DND-41 (cell line): ENCODE measurements at regions not wholly inside any gene's neighbourhood (a gene's known extent, or its start where the extent isn't known, plus 50 kb on each side); places are given as distances from the start of the nearest gene placed in this dataset.

Source experiments
- ATAC-seq: fragments of 200-7000 bp; cut with Tn5 transposase; 3 replicates; pipeline ENCODE4 v1.9.1; 2021; ENCODE audit warnings: low read depth; ENCODE audit not compliant: insufficient read depth
- DNase-seq: peaks from one replicate; pipeline ENCODE4 v3.0.0-alpha.2; 2020
- H2AFZ ChIP-seq: 2 replicates; pipeline ENCODE4 v1.6.0; 2012; ENCODE audit warnings: low read depth, low read length
- H3K27ac ChIP-seq: 2 replicates; pipeline ENCODE4 v1.5.1; 2012; ENCODE audit warnings: low read length, inconsistent platforms
- H3K27me3 ChIP-seq: fragments of 200-600 bp; sonication (generic); 2 replicates; pipeline ENCODE4 v1.6.0; 2012; ENCODE audit warnings: low read length, mild to moderate bottlenecking, inconsistent platforms; ENCODE audit not compliant: insufficient read depth, poor library complexity
- H3K36me3 ChIP-seq: 2 replicates; pipeline ENCODE4 v1.5.1; 2012; ENCODE audit warnings: low read length, inconsistent platforms; ENCODE audit not compliant: insufficient read depth
- H3K4me1 ChIP-seq: 2 replicates; pipeline ENCODE4 v1.5.1; 2012; ENCODE audit warnings: mild to moderate bottlenecking, low read length; ENCODE audit not compliant: insufficient read depth
- H3K4me2 ChIP-seq: 2 replicates; pipeline ENCODE4 v1.6.0; 2012; ENCODE audit warnings: mild to moderate bottlenecking, moderate library complexity, low read length, inconsistent platforms; ENCODE audit not compliant: insufficient read depth
- H3K4me3 ChIP-seq, 2 experiments: fragments of 200-600 bp in 1 of 2; shearing (Covaris generic) in 1 of 2; 2 replicates each; pipeline ENCODE4 v1.5.1; 2012 to 2016; ENCODE audit warnings: inconsistent platforms in 2 of 2, low read length in 2 of 2, mild to moderate bottlenecking in 2 of 2, low read depth in 1 of 2, moderate library complexity in 1 of 2
- H3K79me2 ChIP-seq: 2 replicates; pipeline ENCODE4 v1.6.0; 2012; ENCODE audit warnings: low read length, inconsistent platforms; ENCODE audit not compliant: insufficient read depth
- H3K9ac ChIP-seq: 2 replicates; pipeline ENCODE4 v1.6.0; 2012; ENCODE audit warnings: low read depth, mild to moderate bottlenecking, inconsistent platforms, low read length, moderate library complexity
- H3K9me3 ChIP-seq: 2 replicates; pipeline ENCODE4 v1.5.1; 2012; ENCODE audit warnings: low read length, moderate library complexity, mild to moderate bottlenecking, inconsistent platforms; ENCODE audit not compliant: insufficient read depth, severe bottlenecking
- H4K20me1 ChIP-seq: 2 replicates; pipeline ENCODE4 v1.6.0; 2012; ENCODE audit warnings: low read length; ENCODE audit not compliant: insufficient read depth
- CTCF ChIP-seq: IDR thresholded peaks from 2 replicates; pipeline ENCODE4 v1.5.1; 2012; ENCODE audit warnings: borderline replicate concordance, low read length, moderate library complexity, mild to moderate bottlenecking; ENCODE audit not compliant: poor library complexity, severe bottlenecking; ENCODE audit errors: extremely low read depth
- EZH2 ChIP-seq: IDR thresholded peaks from 3 replicates; pipeline ENCODE4 v1.6.1; 2012; ENCODE audit warnings: borderline replicate concordance, low read depth, mild to moderate bottlenecking, moderate library complexity, low read length, inconsistent platforms; ENCODE audit not compliant: severe bottlenecking

- H3K4me1 ChIP-seq = no peaks in the 10 kb centered on the region
- TF ChIP-seq EZH2 = no peak
- no peak for TF ChIP-seq CTCF
- H3K4me3 ChIP-seq = no peak overlapping the region
- no peak overlapping the region for H3K4me2 ChIP-seq
- H3K36me3 ChIP-seq = no peaks in the 10 kb centered on the region
- no peak for DNase-seq
- no peaks in the 10 kb centered on the region for H3K9me3 ChIP-seq
- H3K27ac ChIP-seq = no peak overlapping the region
- no peak for ATAC-seq
- no peak overlapping the region for H3K9ac ChIP-seq
- no peak overlapping the region for H2AFZ ChIP-seq
- H3K79me2 ChIP-seq = no peaks in the 10 kb centered on the region
- H4K20me1 ChIP-seq = no peaks in the 10 kb centered on the region
- no peaks in the 10 kb centered on the region for H3K27me3 ChIP-seq
Measured at GRCh38 chr2:205860181-205860580, 177.9 kb downstream of the NRP2 start.

- no peak for ATAC-seq
- H4K20me1 ChIP-seq = no peaks in the 10 kb centered on the region
- no peak overlapping the region for H3K4me2 ChIP-seq
- TF ChIP-seq CTCF = no peak
- no peak for TF ChIP-seq EZH2
- DNase-seq = no peak
- H3K27me3 ChIP-seq = no peaks in the 10 kb centered on the region
- H3K9me3 ChIP-seq = no peaks in the 10 kb centered on the region
- no peak overlapping the region for H2AFZ ChIP-seq
- H3K9ac ChIP-seq = no peak overlapping the region
- no peak overlapping the region for H3K4me3 ChIP-seq
- H3K27ac ChIP-seq = no peak overlapping the region
- no peaks in the 10 kb centered on the region for H3K36me3 ChIP-seq
- no peaks in the 10 kb centered on the region for H3K4me1 ChIP-seq
- H3K79me2 ChIP-seq = no peaks in the 10 kb centered on the region
Measured at GRCh38 chr2:205858881-205859441, 176.7 kb downstream of the NRP2 start.

GRCh38 chr2:205858275-205858674 is 176.0 kb downstream of the NRP2 start:
- Histone ChIP-seq H2AFZ (no peak overlapping the region), H3K36me3 (no peaks in the 10 kb centered on the region), H3K27me3 (no peaks in the 10 kb centered on the region), H3K4me3 (no peak overlapping the region), H3K4me2 (no peak overlapping the region), H3K79me2 (no peaks in the 10 kb centered on the region), H3K9me3 (no peaks in the 10 kb centered on the region), H3K27ac (no peak overlapping the region), H3K9ac (no peak overlapping the region), H4K20me1 (no peaks in the 10 kb centered on the region), H3K4me1 (no peaks in the 10 kb centered on the region)
- DNase-seq (no peak), ATAC-seq (no peak)
- TF ChIP-seq EZH2 (no peak), CTCF (no peak)
